IMR-90 (cell line): ENCODE measurements at regions not wholly inside any gene's neighbourhood (a gene's known extent, or its start where the extent isn't known, plus 50 kb on each side); places are given as distances from the start of the nearest gene placed in this dataset.

ENCODE experiments used
- ATAC-seq: fragments of 200-7000 bp; cut with Tn5 transposase; 2 replicates; pipeline ENCODE4 v1.9.1; 2020; ENCODE audit warnings: low read depth, mild to moderate bottlenecking, moderate library complexity
- BruUV-seq: library from RNA; stranded (reverse); fragments of 400-500 nt; replicated peaks from 2 replicates; lab custom pipeline; 2021; lab: Mats Ljungman, UMichigan
- CTCF ChIA-PET: fragments of 300-600 bp; formaldehyde crosslinking; extraction: SDS; loops from one replicate; lab custom pipeline; 2021; ENCODE audit warnings: antibody characterized with exemption; lab: Yijun Ruan, JAX
- POLR2A ChIA-PET: fragments of 300-600 bp; sonication (Branson Sonifier 250); formaldehyde crosslinking; loops from one replicate; lab custom pipeline; 2022; ENCODE audit warnings: antibody characterized with exemption; ENCODE audit not compliant: unreplicated experiment; lab: Charles Lee
- DNase-seq: peaks from one replicate; pipeline ENCODE4 v3.0.0; 2013
- H2AFZ ChIP-seq: replicated peaks from 2 replicates; pipeline ENCODE3; 2013; ENCODE audit warnings: low read length, mild to moderate bottlenecking; ENCODE audit not compliant: poor library complexity
- H2AK5ac ChIP-seq: 2 replicates; pipeline ENCODE4 v1.6.1; 2013; ENCODE audit warnings: low read depth, low read length, inconsistent platforms
- H2AK9ac ChIP-seq: replicated peaks from 2 replicates; pipeline ENCODE3; 2013; ENCODE audit warnings: mild to moderate bottlenecking, low read depth, low read length, moderate library complexity; ENCODE audit not compliant: poor library complexity
- H2BK120ac ChIP-seq: 2 replicates; pipeline ENCODE4 v1.6.1; 2013; ENCODE audit warnings: low read depth, low read length, inconsistent platforms
- H2BK15ac ChIP-seq: 3 replicates; pipeline ENCODE4 v1.6.1; 2013; ENCODE audit warnings: low read depth, low read length, inconsistent platforms
- H2BK20ac ChIP-seq: 2 replicates; pipeline ENCODE4 v1.6.1; 2013; ENCODE audit warnings: low read depth, mild to moderate bottlenecking, inconsistent platforms, low read length, moderate library complexity
- H2BK5ac ChIP-seq: 2 replicates; pipeline ENCODE4 v1.6.1; 2013; ENCODE audit warnings: mild to moderate bottlenecking, low read depth, low read length, inconsistent platforms; ENCODE audit not compliant: poor library complexity, severe bottlenecking
- H3K14ac ChIP-seq: replicated peaks from 2 replicates; pipeline ENCODE4 v1.6.1; 2013; ENCODE audit warnings: low read depth, low read length, inconsistent platforms
- H3K18ac ChIP-seq: 2 replicates; pipeline ENCODE4 v1.6.1; 2013; ENCODE audit warnings: low read depth, low read length, control low read depth
- H3K23ac ChIP-seq: 2 replicates; pipeline ENCODE4 v1.6.1; 2013; ENCODE audit warnings: low read depth, low read length, inconsistent platforms
- H3K27ac ChIP-seq: 2 replicates; pipeline ENCODE4 v1.5.1; 2013; ENCODE audit warnings: mild to moderate bottlenecking, control low read depth, low read length; ENCODE audit not compliant: insufficient read depth
- H3K27me3 ChIP-seq: 2 replicates; pipeline ENCODE4 v1.6.1; 2013; ENCODE audit warnings: low read length; ENCODE audit not compliant: control insufficient read depth, insufficient read depth
- H3K36me3 ChIP-seq: 2 replicates; pipeline ENCODE4 v1.6.1; 2013; ENCODE audit warnings: low read length, mixed read lengths; ENCODE audit not compliant: control insufficient read depth, insufficient read depth
- H3K4ac ChIP-seq: 2 replicates; pipeline ENCODE4 v1.6.1; 2013; ENCODE audit warnings: low read depth, low read length, inconsistent platforms
- H3K4me1 ChIP-seq: 2 replicates; pipeline ENCODE4 v1.6.1; 2013; ENCODE audit warnings: low read length, mixed read lengths; ENCODE audit not compliant: control insufficient read depth, insufficient read depth
- H3K4me2 ChIP-seq: 2 replicates; pipeline ENCODE4 v1.6.1; 2013; ENCODE audit warnings: low read depth, mild to moderate bottlenecking, control low read depth, low read length, moderate library complexity
- H3K4me3 ChIP-seq: 2 replicates; pipeline ENCODE4 v1.5.1; 2013; ENCODE audit warnings: low read depth, mild to moderate bottlenecking, control low read depth, low read length, moderate library complexity; ENCODE audit not compliant: insufficient read depth
- H3K56ac ChIP-seq: 2 replicates; pipeline ENCODE4 v1.6.1; 2013; ENCODE audit warnings: low read length, inconsistent platforms; ENCODE audit not compliant: insufficient read depth; ENCODE audit errors: extremely low read depth
- H3K79me1 ChIP-seq, 2 experiments: 2 replicates each; pipeline ENCODE4 v1.6.1; 2013; ENCODE audit warnings: low read length in 2 of 2, inconsistent platforms in 1 of 2, low read depth in 1 of 2
- H3K9ac ChIP-seq: 2 replicates; pipeline ENCODE4 v1.6.1; 2013; ENCODE audit warnings: low read depth, low read length, control low read depth
- H3K9me1 ChIP-seq: 2 replicates; pipeline ENCODE4 v1.6.1; 2013; ENCODE audit warnings: low read length, inconsistent platforms; ENCODE audit not compliant: insufficient read depth
- H3K9me3 ChIP-seq: 2 replicates; pipeline ENCODE4 v1.6.1; 2013; ENCODE audit warnings: low read length; ENCODE audit not compliant: control insufficient read depth, insufficient read depth
- H4K20me1 ChIP-seq: 2 replicates; pipeline ENCODE4 v1.6.1; 2013; ENCODE audit warnings: low read length, inconsistent platforms; ENCODE audit not compliant: insufficient read depth
- H4K5ac ChIP-seq: 2 replicates; pipeline ENCODE4 v1.6.1; 2013; ENCODE audit warnings: mild to moderate bottlenecking, low read depth, low read length, control low read depth
- H4K8ac ChIP-seq, 2 experiments: 2 replicates each; pipeline ENCODE4 v1.6.1; 2013; ENCODE audit warnings: low read depth in 2 of 2, low read length in 2 of 2, control low read depth in 1 of 2, inconsistent platforms in 1 of 2
- H4K91ac ChIP-seq: 2 replicates; pipeline ENCODE4 v1.6.1; 2013; ENCODE audit warnings: low read depth, low read length, inconsistent platforms; ENCODE audit not compliant: insufficient read depth
- CHD1 ChIP-seq: IDR thresholded peaks from 2 replicates; pipeline ENCODE4 v1.6.1; 2012; ENCODE audit warnings: low read depth, low read length, improper control_type of control experiment
- FOS ChIP-seq: fragments of 150-350 bp; IDR thresholded peaks from 2 replicates; pipeline ENCODE4 v1.6.1; 2016; ENCODE audit warnings: low read depth, low read length
- MAZ ChIP-seq: IDR thresholded peaks from 2 replicates; pipeline ENCODE4 v1.6.1; 2012; ENCODE audit warnings: low read depth, mild to moderate bottlenecking, low read length, improper control_type of control experiment, moderate library complexity, borderline replicate concordance
- NFE2L2 ChIP-seq: fragments of 150-350 bp; IDR thresholded peaks from 2 replicates; pipeline ENCODE4 v1.6.1; 2016; ENCODE audit warnings: low read depth, mild to moderate bottlenecking, low read length
- POLR2A ChIP-seq: IDR thresholded peaks from 2 replicates; pipeline ENCODE4 v1.6.1; 2012; ENCODE audit warnings: mild to moderate bottlenecking, low read depth, low read length
- RAD21 ChIP-seq: IDR thresholded peaks from 2 replicates; pipeline ENCODE4 v1.6.1; 2012; ENCODE audit warnings: low read length, improper control_type of control experiment
- SMC3 ChIP-seq: fragments of 150-350 bp; IDR thresholded peaks from 2 replicates; pipeline ENCODE4 v1.6.1; 2016; ENCODE audit warnings: low read depth, mild to moderate bottlenecking, antibody characterized with exemption, low read length, moderate library complexity
- WGBS, 2 experiments: methylation state at CpG; one replicate each; pipeline versions ENCODE4 v1.1.5 to v1.1.7; 2013; ENCODE audit warnings: missing lambda C conversion rate in 2 of 2; ENCODE audit not compliant: insufficient read length in 1 of 2; ENCODE audit errors: extremely low coverage in 2 of 2; 5-methylcytosine and 5-hydroxymethylcytosine counted together
- dilution Hi-C: fragments of 300-500 bp; cut with HindIII; formaldehyde crosslinking; loops from one replicate; pipeline ENCODE4 v1.14.3; 2018; ENCODE audit warnings: low sequenced_read_pairs; ENCODE audit not compliant: unreplicated experiment
- in situ Hi-C: fragments of 300-500 bp; cut with MboI; formaldehyde crosslinking; loops from 3 replicates; pipeline ENCODE4 v1.14.3; 2019; ENCODE audit warnings: low sequenced_read_pairs, inconsistent platforms, mixed read lengths
- intact Hi-C: fragments of 100-400 bp; cut with micrococcal nuclease; formaldehyde crosslinking; loops from 2 replicates; pipeline ENCODE4 v1.10.0; 2022
- TF ChIP-seq, protein P1 (sequence below): fragments of 150-350 bp; IDR thresholded peaks from 2 replicates; pipeline ENCODE4 v1.6.1; 2016; ENCODE audit warnings: low read depth, mild to moderate bottlenecking, low read length, moderate library complexity, borderline replicate concordance
- TF ChIP-seq, protein P2 (sequence below): conservative IDR thresholded peaks from 2 replicates; pipeline ENCODE4 v1.5.1; 2012; ENCODE audit warnings: mild to moderate bottlenecking, low read depth, low read length, improper control_type of control experiment

GRCh38 chr10:55446441-55447002 is 645.5 kb upstream of the PCDH15 start:
- Histone ChIP-seq H4K8ac (no peak overlapping the region), H3K4ac (no peak overlapping the region), H3K9me1 (no peaks in the 10 kb centered on the region), H2AK9ac (no peak overlapping the region), H3K27ac (no peak overlapping the region), H3K4me2 (no peak overlapping the region), H4K5ac (no peak overlapping the region), H3K23ac (no peak overlapping the region), H3K9ac (no peak overlapping the region), H3K27me3 (no peaks in the 10 kb centered on the region), H4K20me1 (no peaks in the 10 kb centered on the region), H2BK20ac (no peak overlapping the region), H3K56ac (no peak overlapping the region), H2AK5ac (no peak overlapping the region), H3K9me3 (peaks cover 2% of the 10 kb centered on the region; the same call in 1 of the 2 replicates), H3K14ac (no peak overlapping the region), H3K4me3 (no peak overlapping the region), H3K79me1 (no peaks in the 10 kb centered on the region), H3K36me3 (no peaks in the 10 kb centered on the region), H3K18ac (no peak overlapping the region), H2BK15ac (no peak overlapping the region), H4K91ac (no peak overlapping the region), H2AFZ (no peak overlapping the region), H2BK120ac (no peak overlapping the region), H2BK5ac (no peak overlapping the region), H3K4me1 (no peaks in the 10 kb centered on the region)
- DNase-seq, result no peak
- dilution Hi-C loops, result no loop called here
- ChIA-PET POLR2A (no interaction called here), CTCF (no interaction called here)
- TF ChIP-seq CHD1 (no peak), POLR2A (no peak), SMC3 (no peak), FOS (no peak), NFE2L2 (no peak), RAD21 (no peak), MAZ (no peak)
- TF ChIP-seq, protein P1, sequence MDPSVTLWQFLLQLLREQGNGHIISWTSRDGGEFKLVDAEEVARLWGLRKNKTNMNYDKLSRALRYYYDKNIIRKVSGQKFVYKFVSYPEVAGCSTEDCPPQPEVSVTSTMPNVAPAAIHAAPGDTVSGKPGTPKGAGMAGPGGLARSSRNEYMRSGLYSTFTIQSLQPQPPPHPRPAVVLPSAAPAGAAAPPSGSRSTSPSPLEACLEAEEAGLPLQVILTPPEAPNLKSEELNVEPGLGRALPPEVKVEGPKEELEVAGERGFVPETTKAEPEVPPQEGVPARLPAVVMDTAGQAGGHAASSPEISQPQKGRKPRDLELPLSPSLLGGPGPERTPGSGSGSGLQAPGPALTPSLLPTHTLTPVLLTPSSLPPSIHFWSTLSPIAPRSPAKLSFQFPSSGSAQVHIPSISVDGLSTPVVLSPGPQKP, result no peak
- TF ChIP-seq, protein P2, sequence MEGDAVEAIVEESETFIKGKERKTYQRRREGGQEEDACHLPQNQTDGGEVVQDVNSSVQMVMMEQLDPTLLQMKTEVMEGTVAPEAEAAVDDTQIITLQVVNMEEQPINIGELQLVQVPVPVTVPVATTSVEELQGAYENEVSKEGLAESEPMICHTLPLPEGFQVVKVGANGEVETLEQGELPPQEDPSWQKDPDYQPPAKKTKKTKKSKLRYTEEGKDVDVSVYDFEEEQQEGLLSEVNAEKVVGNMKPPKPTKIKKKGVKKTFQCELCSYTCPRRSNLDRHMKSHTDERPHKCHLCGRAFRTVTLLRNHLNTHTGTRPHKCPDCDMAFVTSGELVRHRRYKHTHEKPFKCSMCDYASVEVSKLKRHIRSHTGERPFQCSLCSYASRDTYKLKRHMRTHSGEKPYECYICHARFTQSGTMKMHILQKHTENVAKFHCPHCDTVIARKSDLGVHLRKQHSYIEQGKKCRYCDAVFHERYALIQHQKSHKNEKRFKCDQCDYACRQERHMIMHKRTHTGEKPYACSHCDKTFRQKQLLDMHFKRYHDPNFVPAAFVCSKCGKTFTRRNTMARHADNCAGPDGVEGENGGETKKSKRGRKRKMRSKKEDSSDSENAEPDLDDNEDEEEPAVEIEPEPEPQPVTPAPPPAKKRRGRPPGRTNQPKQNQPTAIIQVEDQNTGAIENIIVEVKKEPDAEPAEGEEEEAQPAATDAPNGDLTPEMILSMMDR, result no peak
- intact Hi-C loops, result no loop called here
- BruUV-seq, result no TSS peak
- in situ Hi-C loops, result no loop called here
- WGBS, 2 experiments, result 17% methylated on average over 1 of the region's 5 CpGs; no CpG with 5 or more reads in 1 of the 2 experiments
- no peak for ATAC-seq
